Activated CD8-positive, alpha-beta T cell treated with anti-CD3 and anti-CD28 coated beads, Interleukin-2, amount 10 ng/mL, durations not matched to agents 7 days and 5 days (primary cell): ENCODE measurements at regions not wholly inside any gene's neighbourhood (a gene's known extent, or its start where the extent isn't known, plus 50 kb on each side); places are given as distances from the start of the nearest gene placed in this dataset.
"Not testable (repeated sequence)": the region's sequence is repeated elsewhere in the genome, so short reads cannot be mapped to it uniquely, and the experiment has no call there.

Source experiments
- ATAC-seq: fragments of 150-1000 bp; cut with Tn5 transposase; one replicate; pipeline ENCODE4 v1.10.0; 2021; ENCODE audit warnings: moderate library complexity
- CTCF ChIA-PET: fragments of 350-600 bp; sonication (Branson Sonifier 250); formaldehyde crosslinking; loops from one replicate; lab custom pipeline; 2021; ENCODE audit warnings: antibody characterized with exemption; lab: Charles Lee
- POLR2A ChIA-PET: fragments of 350-600 bp; sonication (Branson Sonifier 250); formaldehyde crosslinking; loops from one replicate; lab custom pipeline; 2021; ENCODE audit warnings: antibody characterized with exemption; lab: Charles Lee
- DNase-seq: peaks from one replicate; pipeline ENCODE4 v3.0.0-alpha.2; 2020
- H3K27ac Mint-ChIP-seq: one replicate; pipeline ENCODE4 v1.8.0; 2021; ENCODE audit warnings: mild to moderate bottlenecking, mixed read lengths
- H3K27me3 Mint-ChIP-seq: one replicate; pipeline ENCODE4 v1.8.0; 2021; ENCODE audit warnings: low read depth, mixed read lengths
- H3K36me3 Mint-ChIP-seq: one replicate; pipeline ENCODE4 v1.8.0; 2021; ENCODE audit warnings: low read depth, mixed read lengths
- H3K4me1 Mint-ChIP-seq: one replicate; pipeline ENCODE4 v1.8.0; 2021; ENCODE audit warnings: low read depth, mixed read lengths
- H3K4me3 Mint-ChIP-seq: one replicate; pipeline ENCODE4 v1.8.0; 2021; ENCODE audit warnings: mild to moderate bottlenecking, mixed read lengths
- H3K9me3 Mint-ChIP-seq: one replicate; pipeline ENCODE4 v1.8.0; 2022; ENCODE audit warnings: mixed read lengths; ENCODE audit not compliant: insufficient read depth

DNA sequence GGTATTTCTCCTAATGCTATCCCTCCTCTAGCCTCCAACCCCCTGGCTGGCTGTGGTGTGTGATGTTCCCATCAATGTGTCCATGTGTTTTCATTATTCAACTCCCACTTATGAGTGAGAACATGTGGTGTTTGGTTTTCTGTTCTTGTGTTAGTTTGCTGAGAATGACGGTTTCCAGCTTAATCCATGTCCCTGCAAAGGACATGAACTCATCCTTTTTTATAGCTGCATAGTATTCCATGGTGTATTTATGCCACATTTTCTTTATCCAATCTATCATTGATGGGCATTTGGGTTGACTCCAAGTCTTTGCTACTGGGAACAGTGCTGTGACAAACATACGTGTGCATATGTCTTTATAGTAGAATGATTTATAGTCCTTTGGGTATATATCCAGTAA lies 204.4 kb upstream of the SSTR4 start:
- DNase-seq, POLR2A ChIA-PET, H3K4me3 Mint-ChIP-seq, H3K9me3 Mint-ChIP-seq, H3K4me1 Mint-ChIP-seq, H3K36me3 Mint-ChIP-seq, CTCF ChIA-PET, ATAC-seq, H3K27me3 Mint-ChIP-seq, H3K27ac Mint-ChIP-seq: not testable (repeated sequence)

DNA sequence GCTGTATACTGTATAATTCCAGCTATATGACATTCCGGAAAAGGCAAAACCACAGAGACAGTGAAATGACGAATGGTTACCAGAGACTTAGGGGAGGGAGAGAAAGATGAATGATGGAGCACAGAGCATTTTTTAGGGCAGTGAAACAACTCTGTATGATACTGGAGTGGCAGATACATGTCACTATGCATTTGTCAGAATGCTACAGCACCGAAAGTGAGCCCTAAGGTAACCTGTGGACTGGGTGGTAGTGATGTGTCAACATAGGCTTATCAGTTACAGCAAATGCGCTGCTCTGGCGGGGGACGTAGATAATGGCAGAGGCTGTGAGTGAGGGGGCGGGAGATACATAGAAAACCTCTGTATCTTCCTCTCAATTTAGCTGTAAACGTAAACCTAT lies 201.3 kb upstream of the SSTR4 start:
- H3K9me3 Mint-ChIP-seq, result no peaks in the 10 kb centered on the region
- no peaks in the 10 kb centered on the region for H3K27me3 Mint-ChIP-seq
- no peaks in the 10 kb centered on the region for H3K4me1 Mint-ChIP-seq
- no peak for ATAC-seq
- no peak for DNase-seq
- CTCF ChIA-PET, result no interaction called here
- H3K36me3 Mint-ChIP-seq, result no peaks in the 10 kb centered on the region
- H3K4me3 Mint-ChIP-seq, result no peak overlapping the region
- POLR2A ChIA-PET, result no interaction called here
- no peak overlapping the region for H3K27ac Mint-ChIP-seq

DNA sequence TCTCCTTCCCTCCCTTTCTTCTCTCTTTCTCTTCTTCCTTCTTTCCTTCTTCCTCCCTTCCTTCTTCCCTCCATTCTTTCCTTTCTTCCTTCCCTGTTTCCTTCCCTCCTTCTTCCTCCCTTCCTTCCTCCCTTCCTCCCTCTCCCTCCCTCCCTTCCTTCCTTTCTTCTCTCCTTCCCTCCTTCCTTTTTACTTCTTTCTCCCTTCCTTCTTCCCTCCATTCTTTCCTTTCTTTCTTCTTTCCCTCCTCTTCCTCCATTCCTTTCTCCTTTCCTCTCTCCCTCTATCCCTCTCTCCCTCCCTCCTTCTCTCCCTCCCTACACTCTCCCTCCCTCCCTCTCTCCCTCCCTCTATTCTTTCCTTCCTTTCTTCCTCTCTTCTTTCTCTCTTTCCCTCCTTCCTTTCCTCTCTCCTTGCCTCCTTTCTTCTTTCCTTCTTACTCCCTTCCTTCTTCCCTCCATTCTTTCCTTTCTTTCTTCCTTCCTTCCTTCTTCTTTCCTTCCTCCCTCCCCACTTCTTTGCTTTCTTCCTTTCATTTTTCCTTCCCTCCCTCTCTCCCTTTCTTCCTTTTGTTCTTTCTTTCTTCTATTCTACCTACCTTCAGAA lies 200.4 kb upstream of the SSTR4 start:
- DNase-seq, result no peak
- ChIA-PET CTCF (interaction anchor here (0.7 kb wide), 1 partner anchor 1787 kb away, joined by 4 read pairs; no protein-coding TSS in a partner anchor), POLR2A (no interaction called here)
- Mint-ChIP-seq H3K4me1 (no peaks in the 10 kb centered on the region), H3K4me3 (no peak overlapping the region), H3K27ac (no peak overlapping the region), H3K36me3 (no peaks in the 10 kb centered on the region), H3K9me3 (no peaks in the 10 kb centered on the region), H3K27me3 (no peaks in the 10 kb centered on the region)
- no peak for ATAC-seq

DNA sequence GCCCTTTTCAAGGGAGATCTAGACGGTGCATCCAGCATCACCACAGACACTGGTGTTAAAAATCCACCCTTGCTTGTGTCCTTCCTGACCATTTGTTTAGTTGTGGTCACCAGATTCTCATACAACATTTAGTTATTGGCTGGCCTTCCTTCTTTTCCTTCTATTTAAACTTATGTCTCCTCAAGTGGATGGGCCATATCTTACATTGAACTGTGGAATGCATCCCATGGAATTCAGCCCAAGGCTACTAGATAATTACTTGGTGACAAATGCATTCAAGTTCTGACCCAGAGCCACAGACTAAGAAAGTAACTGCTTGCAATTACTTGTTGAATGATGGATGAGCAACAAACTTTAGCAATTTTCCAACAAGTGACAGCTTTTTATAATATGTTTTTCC lies 198.9 kb upstream of the SSTR4 start:
- Mint-ChIP-seq H3K9me3 (no peaks in the 10 kb centered on the region), H3K27ac (no peak overlapping the region), H3K36me3 (no peaks in the 10 kb centered on the region), H3K4me3 (no peak overlapping the region), H3K4me1 (no peaks in the 10 kb centered on the region), H3K27me3 (no peaks in the 10 kb centered on the region)
- CTCF ChIA-PET, result no interaction called here
- POLR2A ChIA-PET, result no interaction called here
- DNase-seq (no peak), ATAC-seq (no peak)

DNA sequence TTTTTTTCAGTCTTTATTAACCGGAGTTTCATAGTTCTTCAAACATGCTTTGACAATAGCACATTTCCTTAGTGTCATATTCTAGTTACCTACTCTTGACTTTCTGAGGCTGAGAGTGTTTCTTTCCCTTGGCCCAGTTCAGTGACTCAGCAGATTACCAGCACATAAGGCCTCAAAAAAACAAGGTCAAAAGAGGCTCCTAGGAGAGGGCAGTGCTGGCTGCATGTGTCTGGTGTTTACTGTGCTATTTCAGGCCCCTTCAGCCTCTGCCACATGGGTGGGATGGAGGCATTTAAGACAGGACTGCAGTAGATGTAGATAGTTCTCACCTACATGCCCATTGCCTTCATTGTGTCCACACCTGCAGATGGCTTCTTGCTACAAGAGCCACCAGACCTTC lies 198.2 kb upstream of the SSTR4 start:
- POLR2A ChIA-PET, result no interaction called here
- ATAC-seq, result no peak
- CTCF ChIA-PET, result no interaction called here
- no peaks in the 10 kb centered on the region for H3K9me3 Mint-ChIP-seq
- no peak overlapping the region for H3K4me3 Mint-ChIP-seq
- no peak overlapping the region for H3K27ac Mint-ChIP-seq
- H3K4me1 Mint-ChIP-seq, result no peaks in the 10 kb centered on the region
- H3K36me3 Mint-ChIP-seq, result no peaks in the 10 kb centered on the region
- no peaks in the 10 kb centered on the region for H3K27me3 Mint-ChIP-seq
- DNase-seq, result no peak

DNA sequence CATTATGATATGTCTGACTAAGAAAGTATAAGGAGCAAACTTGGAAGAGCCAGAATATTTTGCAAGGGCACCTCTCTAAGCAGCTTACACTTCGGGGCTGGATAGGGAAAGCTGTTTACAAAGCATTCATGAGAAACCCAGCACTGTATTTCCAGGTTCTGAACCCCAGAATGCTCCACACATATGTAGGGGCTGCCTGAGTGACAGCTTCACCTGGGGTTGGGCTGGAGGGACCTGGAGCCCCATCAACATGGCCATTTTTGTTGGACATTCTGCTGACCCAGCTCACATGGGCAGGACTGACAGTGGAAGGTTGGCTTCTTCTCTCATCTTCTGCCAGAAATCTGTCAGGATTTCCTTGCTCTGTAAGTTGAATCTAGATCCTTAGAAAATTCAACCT lies 197.1 kb upstream of the SSTR4 start:
- H3K4me1 Mint-ChIP-seq, result no peaks in the 10 kb centered on the region
- no peak overlapping the region for H3K4me3 Mint-ChIP-seq
- H3K9me3 Mint-ChIP-seq, result no peaks in the 10 kb centered on the region
- ChIA-PET POLR2A (no interaction called here), CTCF (no interaction called here)
- ATAC-seq, result no peak
- no peak for DNase-seq
- H3K27ac Mint-ChIP-seq, result no peak overlapping the region
- no peaks in the 10 kb centered on the region for H3K27me3 Mint-ChIP-seq
- H3K36me3 Mint-ChIP-seq, result no peaks in the 10 kb centered on the region

DNA sequence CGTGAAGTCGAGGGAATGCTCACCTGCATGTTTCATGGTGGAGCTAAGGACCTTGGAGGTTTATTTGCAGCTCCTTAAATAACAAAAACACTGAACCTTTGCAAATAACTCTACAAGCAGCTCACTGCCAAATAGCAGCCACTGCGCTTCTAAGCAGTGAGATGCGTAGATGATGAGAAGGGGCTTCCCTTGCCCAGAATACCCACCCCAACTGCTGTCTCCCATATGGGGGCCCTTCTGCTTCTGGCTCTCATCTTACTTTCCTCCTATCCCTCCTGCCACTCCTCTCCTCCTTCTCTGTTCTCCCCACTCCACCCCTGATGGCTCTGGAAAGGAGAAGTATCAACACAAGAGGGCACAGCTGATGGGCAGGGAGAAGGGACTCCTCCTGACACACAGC lies 193.3 kb upstream of the SSTR4 start:
- no peak overlapping the region for H3K27ac Mint-ChIP-seq
- ChIA-PET POLR2A (no interaction called here), CTCF (interaction anchor here (1.3 kb wide), 1 partner anchor 10 kb away, joined by 4 read pairs; no protein-coding TSS in a partner anchor)
- H3K36me3 Mint-ChIP-seq, result no peaks in the 10 kb centered on the region
- H3K4me1 Mint-ChIP-seq, result no peaks in the 10 kb centered on the region
- no peak for DNase-seq
- no peak overlapping the region for H3K4me3 Mint-ChIP-seq
- ATAC-seq, result no peak
- H3K27me3 Mint-ChIP-seq, result no peaks in the 10 kb centered on the region
- H3K9me3 Mint-ChIP-seq, result no peaks in the 10 kb centered on the region

DNA sequence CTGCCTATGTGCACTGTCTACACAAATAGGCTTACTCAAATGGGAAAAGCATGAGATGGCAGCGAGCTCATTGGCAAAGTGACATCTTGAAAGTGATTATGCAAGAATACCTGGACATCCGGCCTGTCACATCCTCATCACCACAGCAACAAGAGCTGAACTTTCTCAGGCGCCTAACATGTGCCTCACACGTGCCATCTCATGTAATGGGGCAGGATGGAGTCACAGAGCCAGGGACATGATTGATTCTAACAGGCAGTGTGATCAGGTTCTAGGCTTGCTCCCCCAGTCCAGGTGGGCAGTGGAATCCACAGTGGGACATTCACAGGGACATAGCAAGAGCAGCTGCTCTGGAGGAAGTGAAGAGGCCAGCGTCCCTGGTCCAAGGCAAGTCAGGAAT lies 192.3 kb upstream of the SSTR4 start:
- CTCF ChIA-PET, result no interaction called here
- POLR2A ChIA-PET, result no interaction called here
- Mint-ChIP-seq H3K27ac (no peak overlapping the region), H3K27me3 (no peaks in the 10 kb centered on the region), H3K4me3 (no peak overlapping the region), H3K36me3 (no peaks in the 10 kb centered on the region), H3K4me1 (no peaks in the 10 kb centered on the region), H3K9me3 (no peaks in the 10 kb centered on the region)
- ATAC-seq (no peak), DNase-seq (no peak)

DNA sequence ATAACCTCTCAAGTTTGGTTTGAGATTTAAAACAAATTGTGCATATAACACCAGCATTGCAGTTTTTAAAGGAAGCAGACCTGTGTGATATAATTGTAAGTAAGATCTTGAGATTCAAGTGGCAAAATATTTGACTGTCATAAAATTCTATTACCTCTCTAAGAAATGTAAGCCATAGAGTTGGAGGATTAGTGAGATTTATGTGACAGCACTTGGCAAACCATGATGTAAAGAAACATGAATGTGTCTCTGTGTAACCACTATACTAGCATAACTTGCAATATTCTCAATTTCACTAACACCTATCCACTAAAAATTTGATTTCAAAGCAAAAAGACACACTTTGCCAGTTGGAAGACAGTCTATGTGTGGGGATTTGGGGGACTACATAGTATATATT lies 190.2 kb upstream of the SSTR4 start:
- no peaks in the 10 kb centered on the region for H3K27me3 Mint-ChIP-seq
- ChIA-PET CTCF (no interaction called here), POLR2A (no interaction called here)
- no peaks in the 10 kb centered on the region for H3K9me3 Mint-ChIP-seq
- no peaks in the 10 kb centered on the region for H3K4me1 Mint-ChIP-seq
- no peaks in the 10 kb centered on the region for H3K36me3 Mint-ChIP-seq
- H3K27ac Mint-ChIP-seq, result no peak overlapping the region
- DNase-seq (no peak), ATAC-seq (no peak)
- H3K4me3 Mint-ChIP-seq, result no peak overlapping the region

DNA sequence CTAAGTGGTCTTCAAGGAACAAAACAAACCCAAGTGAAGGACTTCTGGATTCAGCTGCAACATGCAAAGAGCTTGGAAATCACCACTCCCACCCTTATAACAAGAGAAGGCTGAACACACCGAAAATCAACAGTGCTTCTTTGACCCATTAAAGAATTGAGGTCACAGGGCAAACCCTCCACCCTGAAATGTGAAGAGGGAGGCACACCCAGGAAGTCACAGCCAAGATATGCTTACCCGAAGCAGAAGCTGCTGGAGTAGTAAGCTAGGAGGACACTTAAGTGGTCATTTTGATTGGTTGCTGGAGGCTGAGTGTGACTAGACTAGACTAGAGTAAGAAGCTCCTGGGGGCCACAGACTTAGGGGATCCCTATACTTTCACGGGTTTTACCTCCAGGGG lies 188.2 kb upstream of the SSTR4 start:
- no peaks in the 10 kb centered on the region for H3K36me3 Mint-ChIP-seq
- ChIA-PET CTCF (no interaction called here), POLR2A (no interaction called here)
- H3K4me3 Mint-ChIP-seq, result no peak overlapping the region
- no peaks in the 10 kb centered on the region for H3K4me1 Mint-ChIP-seq
- no peak for DNase-seq
- ATAC-seq, result no peak
- H3K27me3 Mint-ChIP-seq, result no peaks in the 10 kb centered on the region
- H3K9me3 Mint-ChIP-seq, result no peaks in the 10 kb centered on the region
- no peak overlapping the region for H3K27ac Mint-ChIP-seq

DNA sequence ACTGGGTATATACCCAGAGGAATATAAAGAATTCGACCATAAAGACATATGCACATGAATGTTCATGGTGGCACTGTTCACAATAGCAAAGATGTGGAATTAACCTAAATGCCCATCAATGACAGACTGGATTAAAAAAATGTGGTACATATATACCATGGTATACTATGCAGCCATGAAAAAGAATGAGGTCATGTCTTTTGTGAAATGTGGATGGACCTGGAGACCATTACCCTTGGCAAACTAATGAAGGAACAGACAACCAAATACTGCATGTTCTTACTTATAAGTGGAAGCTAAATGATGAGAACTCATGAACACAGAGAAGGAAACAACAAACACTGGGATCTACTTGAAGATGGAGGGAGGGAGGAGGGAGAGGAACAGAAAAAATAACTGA lies 186.7 kb upstream of the SSTR4 start:
- Mint-ChIP-seq H3K27me3 (no peaks in the 10 kb centered on the region), H3K4me3 (no peak overlapping the region), H3K27ac (no peak overlapping the region), H3K9me3 (no peaks in the 10 kb centered on the region), H3K36me3 (no peaks in the 10 kb centered on the region), H3K4me1 (no peaks in the 10 kb centered on the region)
- no peak for ATAC-seq
- ChIA-PET POLR2A (no interaction called here), CTCF (no interaction called here)
- DNase-seq, result no peak

DNA sequence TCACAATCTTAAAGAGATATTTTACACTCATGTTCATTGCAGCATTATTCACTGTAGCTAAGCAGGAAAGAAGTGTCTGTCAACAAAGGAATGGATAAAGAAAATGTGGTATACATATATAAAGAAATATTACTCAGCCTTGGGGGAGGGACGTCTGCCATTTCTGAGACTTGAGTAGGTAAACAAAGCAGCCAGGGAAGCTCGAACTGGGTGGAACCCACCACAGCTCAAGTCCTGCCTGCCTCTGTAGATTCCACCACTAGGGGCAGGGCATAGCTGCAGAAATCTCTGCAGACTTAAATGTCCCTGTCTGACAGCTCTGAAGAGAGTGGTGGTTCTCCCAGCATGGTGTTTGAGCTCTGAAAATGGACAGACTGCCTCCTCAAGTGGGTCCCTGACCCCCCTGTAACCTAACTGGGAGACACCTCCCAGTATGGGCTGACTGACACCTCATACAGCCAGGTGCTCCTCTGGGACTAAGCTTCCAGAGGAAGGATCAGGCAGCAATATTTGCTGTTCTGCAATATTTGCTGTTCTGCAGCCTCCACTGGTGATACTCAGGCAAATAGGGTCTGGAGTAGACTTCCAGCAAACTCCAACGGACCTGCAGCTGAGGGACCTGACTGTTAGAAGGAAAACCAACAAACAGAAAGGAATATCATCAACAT lies 183.3 kb upstream of the SSTR4 start:
- CTCF ChIA-PET, result interaction anchor here (1.1 to 1.7 kb wide), 3 partner anchors 11 to 30 kb away, joined by 3 to 4 read pairs (median 4); no protein-coding TSS in a partner anchor
- H3K36me3 Mint-ChIP-seq, H3K4me1 Mint-ChIP-seq, H3K9me3 Mint-ChIP-seq, ATAC-seq, POLR2A ChIA-PET, DNase-seq, H3K4me3 Mint-ChIP-seq, H3K27ac Mint-ChIP-seq, H3K27me3 Mint-ChIP-seq: not testable (repeated sequence)
